HG03571 (cell line): ENCODE measurements at regions not wholly inside any gene's neighbourhood (a gene's known extent, or its start where the extent isn't known, plus 50 kb on each side); places are given as distances from the start of the nearest gene placed in this dataset.
"Not testable (repeated sequence)": the region's sequence is repeated elsewhere in the genome, so short reads cannot be mapped to it uniquely, and the experiment has no call there.

ENCODE experiments used
- ATAC-seq: cut with Tn5 transposase; IDR thresholded peaks from one replicate; pipeline ENCODE4 v1.9.1; 2021; ENCODE audit not compliant: unreplicated experiment

DNA sequence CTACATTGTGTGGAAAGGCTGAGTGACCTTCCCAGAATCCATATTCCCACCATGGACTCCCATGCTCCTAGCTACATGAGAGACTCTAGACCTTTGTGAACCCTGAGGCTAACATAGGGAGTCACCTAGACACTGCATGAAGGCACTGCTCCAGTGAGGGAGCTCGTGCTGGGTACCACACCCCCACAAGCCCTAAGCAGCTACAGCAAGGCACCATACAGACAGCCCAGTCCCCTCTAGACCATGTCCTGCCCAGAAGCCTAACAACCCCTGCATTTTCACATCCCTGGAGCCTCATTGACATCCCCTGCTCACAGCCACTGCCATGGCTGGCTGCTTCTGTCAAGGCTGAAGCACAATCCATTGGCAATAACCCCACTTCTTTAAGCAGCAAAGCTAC lies 176.5 kb upstream of the CTNND2 start:
- no peak for ATAC-seq

DNA sequence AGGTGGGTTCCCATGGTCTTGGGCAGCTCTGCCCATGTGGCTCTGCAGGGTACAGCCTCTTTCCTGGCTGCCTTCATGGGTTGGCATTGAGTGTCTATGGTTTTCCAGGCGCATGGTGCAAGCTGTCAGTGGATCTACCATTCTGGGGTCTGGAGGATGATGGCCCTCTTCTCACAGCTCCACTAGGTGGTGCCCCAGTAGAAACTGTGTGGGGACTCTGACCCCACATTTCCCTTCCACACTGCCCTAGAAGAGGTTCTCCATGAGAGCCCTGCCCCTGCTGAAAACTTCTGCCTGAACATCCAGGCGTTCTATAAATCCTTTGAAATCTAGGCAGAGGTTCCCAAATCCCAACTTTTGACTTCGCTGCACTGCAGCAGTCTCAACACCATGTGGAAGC lies 174.0 kb upstream of the CTNND2 start:
- ATAC-seq, result not testable (repeated sequence)

DNA sequence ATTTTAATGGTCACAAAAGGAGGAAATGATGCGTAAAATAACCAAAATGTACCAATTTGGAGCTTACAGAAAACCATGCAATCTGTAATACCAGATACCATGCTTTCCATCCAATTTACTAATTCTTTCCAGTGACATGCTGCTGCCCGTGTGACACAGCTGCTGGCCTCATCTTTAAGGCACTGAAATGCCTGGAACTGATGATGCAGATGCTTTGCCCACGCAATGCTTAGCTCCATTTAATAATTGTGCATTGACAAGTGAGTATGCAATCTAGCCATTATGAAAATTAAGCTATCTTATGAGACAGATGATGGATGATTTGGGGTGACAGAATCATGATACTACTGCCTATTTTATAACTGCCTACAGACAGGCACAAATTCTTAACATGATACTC lies 169.2 kb upstream of the CTNND2 start:
- no peak for ATAC-seq

DNA sequence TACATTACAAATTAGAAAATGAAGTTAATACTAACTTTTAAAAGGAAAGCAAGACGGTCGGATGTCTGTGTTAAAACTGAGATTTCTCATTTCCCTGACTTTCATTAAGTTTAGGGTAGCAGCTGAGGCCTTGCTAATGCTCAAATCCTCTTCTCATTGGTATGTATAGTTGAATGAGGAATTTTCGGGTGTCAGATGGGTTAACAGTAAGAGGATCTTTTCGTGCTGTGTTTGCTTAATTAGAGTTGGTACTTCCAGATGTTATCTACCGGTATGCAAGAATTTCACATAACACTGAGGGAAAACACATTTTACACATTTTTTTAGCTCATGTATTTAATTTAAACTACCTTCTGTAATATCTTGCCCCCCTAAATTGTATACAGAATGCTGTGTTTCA lies 168.2 kb upstream of the CTNND2 start:
- ATAC-seq, result no peak

DNA sequence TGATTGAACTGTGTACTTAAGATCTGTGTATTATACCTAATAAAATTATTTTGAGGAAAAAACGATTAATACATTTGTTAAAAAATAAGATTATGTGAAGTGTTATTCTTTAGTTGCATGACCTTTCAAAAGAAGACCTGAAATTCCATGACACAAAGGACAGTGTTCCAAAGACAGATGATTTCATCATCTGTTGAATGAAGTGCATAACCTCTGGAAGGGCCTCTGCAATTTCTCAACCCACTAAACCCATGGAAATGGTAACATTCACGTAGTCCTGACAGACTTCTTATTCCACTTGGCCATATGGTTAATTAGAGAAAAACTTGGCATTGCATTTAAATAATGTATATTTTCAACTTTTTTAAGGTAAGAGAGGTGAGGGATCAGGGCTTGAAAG lies 167.2 kb upstream of the CTNND2 start:
- ATAC-seq, result no peak

DNA sequence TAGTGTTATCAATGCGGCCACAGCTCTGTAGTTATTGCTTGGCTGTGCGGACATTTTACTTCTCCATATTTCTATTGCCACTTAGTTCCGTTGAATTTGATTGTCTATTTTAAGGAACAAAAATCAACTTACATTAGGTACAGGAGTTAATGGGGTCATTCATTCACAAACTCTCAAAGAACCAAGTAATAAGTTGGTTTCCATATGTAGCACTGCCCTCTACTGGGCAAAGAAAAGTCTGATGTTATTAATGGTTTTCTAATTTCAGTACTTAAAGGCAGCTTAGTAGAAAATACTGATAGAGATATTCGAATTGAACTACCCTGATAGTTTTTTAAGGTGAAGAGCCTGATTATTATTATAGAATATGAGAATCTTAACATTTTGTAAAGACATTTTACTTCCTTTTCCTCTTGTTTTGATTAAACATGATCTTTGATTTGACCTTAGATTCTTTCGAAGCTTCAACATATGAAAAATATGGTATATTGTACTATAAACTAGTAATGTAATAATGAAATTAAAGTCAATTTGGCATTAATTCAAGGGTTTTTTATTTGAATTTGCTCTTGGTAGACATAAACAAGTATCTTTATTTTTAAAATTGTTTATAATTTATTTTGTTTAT lies 119.5 kb upstream of the CTNND2 start:
- no peak for ATAC-seq

DNA sequence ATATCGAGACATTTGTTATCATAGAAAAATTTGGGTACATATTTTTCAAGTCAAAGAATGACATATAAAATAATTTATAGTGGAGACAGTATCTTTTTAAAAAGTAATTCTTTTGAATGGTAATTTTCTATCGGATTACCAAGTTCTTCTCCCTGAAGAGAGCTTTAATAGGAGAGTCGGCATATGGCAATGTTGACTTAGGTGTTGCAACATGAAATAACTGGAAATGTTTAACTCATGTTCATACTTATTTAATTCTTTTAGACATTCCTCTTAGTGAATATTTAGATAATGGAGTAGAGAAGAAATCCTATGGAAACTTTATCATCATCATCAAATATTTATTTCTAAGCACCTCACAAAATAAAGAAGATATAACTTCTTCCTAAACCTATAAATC lies 118.2 kb upstream of the CTNND2 start:
- ATAC-seq, result no peak

DNA sequence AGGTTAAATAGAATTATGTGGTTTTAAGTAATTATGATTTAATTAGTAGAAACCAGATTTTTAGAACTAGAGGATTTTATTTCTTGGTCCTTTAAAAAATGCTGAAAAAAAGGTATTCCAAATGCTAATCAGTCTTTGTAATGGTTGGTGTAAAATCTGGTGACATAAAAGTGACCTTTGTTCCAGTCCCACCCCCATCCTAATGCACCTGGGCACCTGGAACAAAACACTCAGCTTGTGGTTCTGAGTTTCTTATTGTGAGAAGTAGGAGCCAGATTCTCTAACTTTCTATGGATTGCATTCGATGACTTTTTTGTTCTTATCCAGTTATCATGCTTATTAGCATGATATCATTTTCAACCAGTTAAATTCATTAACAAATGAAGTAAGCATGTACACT lies 115.1 kb upstream of the CTNND2 start:
- ATAC-seq, result no peak

DNA sequence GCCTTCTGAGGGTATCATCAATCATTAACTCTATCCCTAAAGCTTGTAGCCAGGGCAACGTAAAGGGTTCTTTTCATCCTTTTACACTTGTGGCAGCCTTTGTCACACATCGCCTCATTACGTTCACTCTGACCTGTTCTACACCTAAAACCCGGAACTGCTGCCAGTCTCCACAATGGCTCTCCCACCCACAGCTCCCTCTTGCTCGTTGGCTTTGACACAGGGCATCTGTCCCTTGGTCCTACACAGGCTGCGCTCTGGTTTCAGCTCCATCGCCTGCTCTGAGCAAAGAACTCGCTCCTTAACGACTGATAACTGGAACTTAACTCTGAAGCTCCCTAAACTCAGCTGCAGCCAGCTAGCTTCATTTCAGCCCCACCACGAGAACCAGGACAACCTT lies 112.8 kb upstream of the CTNND2 start:
- ATAC-seq, result no peak

DNA sequence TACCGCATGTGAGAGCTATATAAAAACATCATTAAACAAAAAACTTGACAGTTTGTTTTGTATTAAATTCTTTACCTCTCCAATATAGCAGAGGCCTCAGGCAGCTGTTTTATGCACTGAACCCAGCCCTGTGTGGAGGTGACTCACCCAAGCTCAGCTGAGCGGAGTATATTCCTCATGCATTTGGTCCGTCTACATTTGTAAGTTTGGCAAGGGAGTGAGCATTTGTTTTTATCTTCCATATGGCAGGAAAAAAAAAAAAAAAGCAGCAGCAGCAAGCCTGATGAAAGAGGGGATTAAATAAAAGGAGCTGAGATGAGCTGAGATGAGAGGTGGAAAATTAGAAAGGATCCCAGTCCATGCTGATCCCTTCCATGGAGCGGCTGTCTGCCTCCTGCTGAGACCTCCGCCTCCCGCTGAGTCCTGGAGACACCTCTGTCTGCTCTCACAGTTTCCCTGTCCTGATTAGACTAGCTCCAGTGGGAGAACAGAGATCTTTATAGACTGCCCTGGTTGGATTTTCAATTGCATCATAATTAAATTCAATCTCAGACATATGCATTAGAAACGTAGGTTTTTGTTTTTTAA lies 112.0 kb upstream of the CTNND2 start:
- ATAC-seq, result no peak

DNA sequence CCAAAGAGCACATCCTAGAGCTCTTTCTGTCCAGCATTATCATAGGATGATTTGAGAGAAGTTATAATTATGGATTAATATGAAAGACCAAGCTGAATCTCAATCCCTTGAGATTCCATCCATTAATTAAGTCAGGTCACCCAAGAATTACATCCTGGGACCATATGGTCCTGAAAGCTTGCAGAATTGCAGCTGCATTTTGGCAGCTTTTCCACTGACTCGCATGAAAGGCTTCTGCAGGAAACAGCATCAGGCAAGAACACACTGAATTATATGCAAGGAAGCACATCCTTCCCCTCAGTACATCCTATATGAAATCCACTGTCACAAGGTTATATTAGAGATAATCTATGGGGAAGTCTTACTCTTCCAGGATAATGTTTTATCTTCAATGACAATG lies 109.1 kb upstream of the CTNND2 start:
- ATAC-seq, result no peak

DNA sequence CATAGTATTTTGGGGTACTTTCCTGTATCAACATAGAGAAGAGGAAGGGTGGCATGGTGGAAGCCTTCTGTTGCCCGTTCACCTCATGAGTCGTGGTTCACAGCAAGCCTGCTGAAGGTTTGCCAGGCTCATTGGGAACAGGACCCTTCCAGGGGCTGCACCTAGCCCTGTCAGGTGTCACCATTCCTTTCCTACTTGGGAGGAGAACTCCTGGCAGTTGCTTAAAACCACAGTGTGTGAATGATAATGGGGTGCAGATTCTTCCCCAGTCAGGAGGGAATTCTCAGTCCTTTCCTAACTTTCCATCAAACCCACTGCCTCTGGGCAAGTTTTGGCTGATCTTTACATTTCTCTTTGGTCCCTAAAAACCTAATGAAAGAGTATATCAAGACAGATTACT lies 99.4 kb upstream of the CTNND2 start:
- ATAC-seq, result no peak

DNA sequence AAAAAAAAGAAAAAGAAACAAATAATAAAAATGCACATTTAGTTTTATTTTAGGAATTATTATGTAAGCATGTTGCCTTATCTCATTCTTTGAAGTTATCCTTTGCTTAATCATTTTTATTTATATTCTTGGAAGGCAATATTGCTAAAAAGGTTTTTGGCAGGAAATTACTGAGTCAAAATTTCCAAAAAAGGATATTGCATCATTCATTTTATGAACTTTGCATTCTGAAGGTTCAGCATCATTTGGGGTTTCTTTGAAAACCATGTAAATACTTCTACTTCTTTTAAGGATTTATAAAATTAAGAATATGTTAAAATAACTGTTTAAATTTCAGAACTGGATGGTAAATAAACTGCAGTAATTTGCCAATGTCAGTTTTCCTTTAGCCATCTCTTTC lies 94.2 kb upstream of the CTNND2 start:
- no peak for ATAC-seq

DNA sequence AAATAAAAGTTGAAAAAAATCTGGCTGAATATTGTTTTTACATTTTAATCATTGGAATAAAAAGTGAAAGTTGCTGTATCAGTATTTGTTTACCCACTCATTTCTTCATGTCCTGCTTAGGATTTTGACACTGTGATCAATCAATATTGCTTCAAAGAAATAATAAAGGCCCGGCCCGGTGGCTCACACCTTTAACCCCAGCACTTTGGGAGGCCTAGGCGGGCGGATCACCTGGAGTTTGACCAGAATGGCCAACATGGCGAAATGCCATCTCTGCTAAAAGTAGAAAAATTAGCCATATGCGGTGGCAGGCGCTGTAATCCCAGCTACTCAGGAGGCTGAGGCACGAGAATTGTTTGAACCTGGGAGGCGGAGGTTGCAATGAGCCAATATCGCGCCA lies 93.7 kb upstream of the CTNND2 start:
- no peak for ATAC-seq

DNA sequence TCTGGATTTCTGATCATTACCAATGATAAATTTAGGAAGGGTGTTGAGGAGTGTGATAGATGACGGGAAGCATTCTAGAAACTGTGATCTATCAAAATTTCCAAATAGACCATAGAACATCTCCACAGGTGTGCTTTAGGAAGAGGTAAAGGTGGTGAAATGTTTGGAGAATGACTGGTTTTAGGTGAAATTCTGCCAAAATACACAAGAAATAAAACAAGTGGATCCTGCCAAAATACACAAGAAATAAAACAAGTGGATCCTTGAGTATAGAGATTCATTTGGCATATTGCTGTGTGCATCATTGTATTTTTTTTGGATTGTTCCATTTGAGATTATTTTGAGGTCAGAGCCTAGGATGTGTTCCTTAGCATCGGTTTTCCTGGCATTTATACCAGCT lies 88.3 kb upstream of the CTNND2 start:
- no peak for ATAC-seq

DNA sequence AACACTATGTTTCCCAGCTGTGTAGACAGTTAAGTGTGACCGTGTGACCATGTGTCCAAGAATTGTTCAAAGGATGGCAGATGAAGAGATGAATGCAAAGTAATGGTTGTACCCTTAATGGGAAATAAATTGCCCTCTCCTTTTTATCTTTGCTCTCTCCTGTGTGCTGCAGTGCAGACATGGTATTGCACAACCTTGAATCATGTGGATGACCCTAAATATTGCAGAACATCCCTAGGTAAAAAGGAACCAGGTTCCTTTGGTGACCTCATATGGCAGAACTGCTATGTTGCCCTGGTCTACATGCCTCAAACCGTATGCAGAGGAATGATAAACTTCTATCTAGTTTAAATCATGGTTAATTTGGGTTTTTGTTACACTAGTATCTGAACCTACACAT lies 81.7 kb upstream of the CTNND2 start:
- no peak for ATAC-seq

DNA sequence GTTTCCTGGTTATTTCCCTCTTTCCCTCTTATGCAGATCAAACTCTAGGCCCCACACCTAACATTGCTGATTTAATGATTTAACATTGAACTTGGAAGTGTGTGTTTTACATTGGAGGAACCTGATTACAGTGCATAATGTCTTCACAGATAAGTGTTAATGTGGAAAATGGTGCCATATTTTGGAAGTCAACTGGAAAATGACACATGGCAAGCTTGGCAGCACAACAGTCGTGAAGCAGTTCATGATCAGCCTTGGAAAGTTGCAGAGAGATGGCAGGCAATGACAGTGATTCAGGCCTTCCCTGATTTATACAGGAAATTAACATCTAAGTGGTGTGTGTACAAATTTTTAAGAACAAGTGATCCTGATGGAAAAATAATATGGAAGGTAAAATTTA lies 80.0 kb upstream of the CTNND2 start:
- no peak for ATAC-seq

DNA sequence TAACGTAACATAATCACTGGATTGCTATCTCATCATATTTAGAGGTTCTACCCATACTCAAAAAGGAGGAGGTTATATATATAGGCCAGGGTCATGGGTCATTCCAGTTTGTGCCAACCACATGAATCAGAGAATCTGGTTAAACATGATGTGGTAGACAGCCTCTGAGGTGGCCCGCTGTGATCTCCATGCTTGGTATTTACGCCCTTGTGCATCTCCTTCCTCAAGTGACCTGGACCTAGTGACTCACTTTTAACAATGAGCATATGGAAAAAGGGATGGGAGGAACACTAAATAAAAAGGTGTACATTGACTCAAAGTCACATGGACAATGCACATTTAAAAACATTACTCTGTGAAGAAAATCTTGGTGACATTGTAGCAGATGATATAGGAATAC lies 77.7 kb upstream of the CTNND2 start:
- no peak for ATAC-seq

DNA sequence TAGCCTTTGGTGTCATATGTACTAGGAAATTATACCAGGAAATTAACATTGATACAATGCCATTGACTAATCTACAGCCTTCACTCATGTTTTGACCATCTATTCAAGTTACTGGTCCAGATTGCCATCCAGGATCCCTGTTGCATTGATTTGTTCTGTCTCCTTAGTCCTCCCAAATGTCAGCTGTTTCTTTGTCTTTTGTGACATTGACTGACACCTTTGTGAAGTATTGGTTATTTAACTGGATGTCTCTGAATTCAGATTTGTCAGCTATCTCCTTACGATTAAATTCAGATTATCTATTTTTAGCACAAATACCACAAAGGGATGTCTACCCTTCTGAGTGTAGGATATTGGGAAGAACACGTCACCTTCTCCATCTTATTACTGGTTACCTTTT lies 73.7 kb upstream of the CTNND2 start:
- ATAC-seq, result no peak

DNA sequence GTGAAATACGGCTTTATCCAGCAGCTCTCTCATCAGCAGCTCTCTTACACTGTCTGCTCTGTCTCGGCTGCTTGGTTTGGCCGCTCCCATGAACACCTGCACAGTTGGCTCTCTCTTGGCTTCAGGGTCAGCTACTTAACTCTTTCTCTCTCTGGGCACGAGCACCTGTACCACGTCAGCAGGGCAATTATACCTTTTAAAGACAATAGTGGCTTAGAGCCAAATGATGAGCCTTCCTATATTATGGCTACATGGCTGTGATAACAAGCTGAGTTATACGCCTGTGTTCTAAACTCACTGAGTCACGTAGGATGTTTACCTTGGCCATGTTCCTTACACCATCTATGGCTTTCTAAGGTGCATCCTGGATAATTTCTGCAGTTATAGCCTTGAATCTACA lies 69.2 kb upstream of the CTNND2 start:
- ATAC-seq, result no peak

DNA sequence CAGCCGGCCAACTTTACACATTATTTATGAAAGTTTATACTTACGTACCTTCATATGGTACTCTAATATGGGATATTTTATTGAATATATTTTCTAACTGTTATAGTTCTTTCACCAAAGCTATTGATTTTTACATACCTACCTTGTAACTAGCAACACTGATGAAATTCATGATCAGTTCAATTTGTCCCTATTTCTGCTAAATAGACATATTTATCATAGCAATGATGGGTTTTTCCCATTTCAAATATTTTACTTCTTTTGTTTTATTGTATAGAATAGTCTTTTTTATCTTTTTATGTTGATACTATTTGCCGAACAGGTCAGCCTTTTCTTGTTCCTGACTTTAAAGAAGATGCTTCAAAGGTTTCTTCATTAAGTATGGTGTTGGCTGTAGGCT lies 59.0 kb upstream of the CTNND2 start:
- no peak for ATAC-seq

DNA sequence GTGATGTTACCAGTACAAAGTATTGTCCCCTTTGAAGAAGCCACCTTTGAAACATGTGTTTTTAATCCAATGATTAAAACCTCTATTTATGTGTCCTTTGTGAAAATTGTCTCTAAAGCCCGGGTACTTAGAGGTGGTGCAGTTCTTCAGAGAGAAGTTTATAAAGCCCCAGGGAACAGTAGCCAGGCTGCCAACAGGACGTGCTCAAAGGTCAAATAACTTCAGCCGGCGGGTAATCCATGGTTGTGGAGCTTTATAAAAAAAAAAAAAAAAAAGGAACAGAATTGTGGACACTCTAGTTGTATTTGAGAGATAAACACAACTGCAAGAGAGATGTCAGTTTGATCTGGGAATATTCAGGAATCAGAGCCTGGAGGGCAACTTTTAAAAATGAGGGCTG lies 57.9 kb upstream of the CTNND2 start:
- no peak for ATAC-seq

DNA sequence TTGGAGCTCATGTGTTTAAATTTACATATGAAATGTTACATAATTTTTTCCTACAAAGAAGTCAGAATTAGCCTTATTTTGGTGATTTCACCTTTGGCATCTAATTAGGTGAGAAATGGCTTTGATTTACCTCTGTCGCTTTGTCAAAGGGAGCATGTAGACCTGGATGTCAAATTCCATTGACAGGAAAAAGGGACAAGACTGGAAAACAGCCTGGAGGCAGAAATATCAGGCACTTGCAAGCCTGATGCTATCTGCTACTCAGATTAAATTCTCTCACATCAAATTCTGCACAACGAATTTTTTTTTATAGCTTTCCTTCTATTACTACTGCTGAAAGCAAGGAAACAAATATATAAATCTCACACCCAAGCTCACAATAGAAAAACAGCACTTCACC lies 54.1 kb upstream of the CTNND2 start:
- ATAC-seq, result no peak
